HG03280 (cell line): ENCODE measurements at regions not wholly inside any gene's neighbourhood (a gene's known extent, or its start where the extent isn't known, plus 50 kb on each side); places are given as distances from the start of the nearest gene placed in this dataset.

Experiments
- ATAC-seq: cut with Tn5 transposase; IDR thresholded peaks from one replicate; pipeline ENCODE4 v1.9.1; 2021; ENCODE audit warnings: mild to moderate bottlenecking, moderate library complexity; ENCODE audit not compliant: unreplicated experiment

GRCh38 chr12:66045506-66045905 is 85.0 kb downstream of the LLPH start:
- no peak for ATAC-seq

- ATAC-seq: no peak
These were observed 85.8 kb downstream of the LLPH start for GRCh38 chr12:66044731-66045130.

- no peak for ATAC-seq
These were observed 87.5 kb downstream of the LLPH start for GRCh38 chr12:66043035-66043434.

GRCh38 chr12:66041651-66042363 is 88.7 kb downstream of the LLPH start:
- no peak for ATAC-seq

- ATAC-seq: no peak
These were observed 94.2 kb downstream of the LLPH start for GRCh38 chr12:66036317-66036716.

GRCh38 chr12:66035288-66035966 is 95.1 kb downstream of the LLPH start:
- no peak for ATAC-seq

- ATAC-seq: peak; percentile 20
These were observed 97.4 kb downstream of the LLPH start for GRCh38 chr12:66033151-66033550.

- ATAC-seq: peak; percentile 50
These were observed 97.8 kb downstream of the LLPH start for GRCh38 chr12:66032739-66033138.

GRCh38 chr12:66030217-66030781 is 100.3 kb downstream of the LLPH start:
- no peak for ATAC-seq

GRCh38 chr12:66028390-66028789 is 102.2 kb downstream of the LLPH start:
- ATAC-seq: no peak

- ATAC-seq: no peak
These were observed 105.1 kb downstream of the LLPH start for GRCh38 chr12:66025477-66025876.

GRCh38 chr12:66024949-66025348 is 105.6 kb downstream of the LLPH start:
- ATAC-seq: no peak

- ATAC-seq: no peak
These were observed 110.1 kb downstream of the LLPH start for GRCh38 chr12:66020481-66020880.

- ATAC-seq: no peak
These were observed 112.8 kb downstream of the LLPH start for GRCh38 chr12:66017736-66018135.
